Fibroblast of skin of right biceps (primary cell): ENCODE measurements at regions not wholly inside any gene's neighbourhood (a gene's known extent, or its start where the extent isn't known, plus 50 kb on each side); places are given as distances from the start of the nearest gene placed in this dataset.
"Not testable (repeated sequence)": the region's sequence is repeated elsewhere in the genome, so short reads cannot be mapped to it uniquely, and the experiment has no call there.

Experiments
- DNase-seq: peaks from one replicate; pipeline ENCODE4 v3.0.0-alpha.2; 2013

DNA sequence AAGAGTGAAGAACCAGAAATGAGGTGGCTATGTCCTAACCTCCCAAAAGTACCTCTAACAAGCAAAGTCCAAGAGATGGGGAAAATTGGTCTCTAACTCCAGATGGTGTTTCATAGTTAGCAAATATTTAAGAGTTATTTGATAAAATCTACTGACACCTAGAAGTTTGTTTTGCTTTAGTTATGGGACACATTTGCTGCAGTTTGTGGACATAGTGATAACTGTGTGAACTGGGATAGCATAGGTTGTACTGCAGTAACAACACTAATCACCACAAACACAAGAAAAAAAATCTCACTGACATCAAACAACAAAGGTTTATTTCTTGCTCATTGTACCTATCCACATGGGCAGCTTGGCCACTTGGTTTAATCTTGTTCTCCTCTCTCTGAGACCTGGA, 965.0 kb upstream of the SPRY2 start:
- no peak for DNase-seq

DNA sequence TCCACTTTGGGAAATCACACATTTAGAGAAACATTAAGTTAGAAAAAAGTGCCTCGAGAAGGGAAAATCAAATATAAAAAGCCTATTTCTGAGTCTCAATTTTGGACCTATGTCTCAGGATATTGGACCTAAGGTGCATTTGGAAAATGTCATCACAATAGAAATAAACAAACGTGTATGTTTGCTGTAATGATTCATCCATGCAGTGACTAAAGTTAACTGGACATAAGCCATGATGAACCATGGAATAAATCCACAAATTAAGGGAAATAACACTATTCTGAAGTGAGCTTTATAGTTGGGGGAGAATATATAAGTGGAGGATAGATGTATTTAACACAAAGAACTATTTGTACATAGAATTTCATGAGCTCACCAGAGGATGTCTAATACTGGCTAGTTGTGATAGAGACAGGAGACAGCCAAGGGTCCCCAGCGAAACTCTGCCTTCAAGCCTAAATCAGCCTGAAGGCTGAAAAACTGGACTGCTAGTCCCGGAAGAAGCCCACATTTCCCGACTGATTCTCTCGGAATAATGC, 963.3 kb upstream of the SPRY2 start:
- DNase-seq: no peak

- no peak for DNase-seq
Measured at GRCh38 chr13:81302677-81303076, 961.8 kb upstream of the SPRY2 start.

- no peak for DNase-seq
Measured at GRCh38 chr13:81302125-81302524, 961.2 kb upstream of the SPRY2 start.

DNA sequence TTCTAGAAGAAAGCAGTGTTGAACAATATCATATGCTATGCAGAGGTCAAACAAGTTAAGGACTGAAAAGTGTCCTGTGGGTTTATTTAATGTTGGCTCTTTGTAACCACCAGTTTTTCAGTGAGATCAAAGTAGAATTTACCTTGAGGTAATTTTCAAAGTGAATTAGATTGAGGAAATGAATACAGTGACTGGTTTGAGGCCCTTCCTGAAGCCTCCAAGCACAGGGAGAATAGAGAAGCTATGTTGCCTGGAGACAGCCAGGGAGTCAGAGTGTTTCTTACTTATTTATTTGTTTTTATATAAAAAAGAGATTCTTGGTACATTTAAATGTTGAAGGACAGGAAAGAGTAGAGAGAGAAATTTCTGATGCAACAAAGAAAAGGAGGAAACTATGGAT, 954.3 kb upstream of the SPRY2 start:
- no peak for DNase-seq

DNA sequence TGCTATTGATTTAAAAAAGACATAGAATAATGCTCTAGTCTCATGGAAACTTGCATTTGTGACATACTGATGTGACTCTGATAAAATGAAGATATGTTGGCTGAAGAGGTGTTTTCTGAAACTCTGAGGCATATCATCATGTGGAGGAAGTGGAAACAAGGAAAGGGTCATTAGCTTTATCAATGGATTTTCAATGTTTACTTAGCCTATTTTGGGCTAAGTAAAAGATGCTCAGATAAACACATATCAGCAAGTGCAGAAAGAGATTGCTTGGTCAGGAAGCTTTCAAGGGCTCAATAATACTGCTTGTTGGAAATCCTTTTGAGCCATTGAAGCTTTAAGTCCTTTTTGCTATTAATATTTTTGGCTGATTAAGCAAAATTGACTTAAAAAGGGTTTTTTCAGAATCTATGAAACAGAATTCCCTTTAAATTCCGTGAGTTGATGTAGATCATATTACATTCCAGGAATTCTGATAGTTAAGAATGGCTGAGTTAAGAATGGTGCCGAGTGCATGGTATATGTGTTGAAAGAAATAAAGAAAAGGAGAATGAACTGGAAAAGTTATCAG, 952.8 kb upstream of the SPRY2 start:
- no peak for DNase-seq

DNA sequence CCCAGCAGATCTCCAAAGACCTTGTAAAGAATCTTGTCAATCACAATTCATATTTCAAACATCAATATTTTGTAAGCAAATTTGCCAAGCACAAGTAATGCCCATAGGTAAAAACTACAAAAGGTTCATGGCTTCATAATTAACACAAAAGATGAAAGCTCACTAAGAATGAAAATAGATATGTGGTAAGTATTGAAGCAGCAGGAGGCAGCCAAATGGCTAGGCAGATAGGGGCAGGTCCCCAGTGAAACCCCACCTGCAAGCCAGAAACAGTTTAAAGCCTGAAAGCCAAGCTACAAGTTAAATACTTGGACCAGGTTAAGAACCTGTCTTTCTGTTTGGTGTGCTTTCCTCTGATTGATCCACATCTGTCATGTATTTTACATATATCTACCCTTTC, 942.6 kb upstream of the SPRY2 start:
- DNase-seq: no peak

- no peak for DNase-seq
Measured at GRCh38 chr13:81283062-81283461, 942.1 kb upstream of the SPRY2 start.

- no peak for DNase-seq
Measured at GRCh38 chr13:81275666-81276258, 934.8 kb upstream of the SPRY2 start.

- no peak for DNase-seq
Measured at GRCh38 chr13:81247711-81248110, 906.8 kb upstream of the SPRY2 start.

DNA sequence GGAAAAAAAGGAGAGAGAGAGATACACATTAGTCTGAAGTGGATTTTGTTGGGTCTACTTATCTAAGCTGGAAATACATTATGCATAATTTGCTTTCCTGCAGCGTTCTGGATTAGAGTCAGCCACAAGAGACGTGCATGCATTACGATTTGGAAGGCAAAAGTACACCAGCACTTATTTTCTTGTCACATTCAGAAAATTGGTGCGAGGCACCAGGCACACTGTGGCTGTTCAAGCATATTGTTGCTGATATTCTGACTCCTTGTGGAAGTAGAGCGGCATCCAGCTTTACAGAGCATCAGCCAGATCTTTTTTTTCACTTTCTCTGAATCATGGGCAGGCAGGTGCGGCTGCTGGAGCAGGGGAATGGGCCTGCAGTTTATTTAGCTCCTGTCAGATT, 905.6 kb upstream of the SPRY2 start:
- DNase-seq: no peak

DNA sequence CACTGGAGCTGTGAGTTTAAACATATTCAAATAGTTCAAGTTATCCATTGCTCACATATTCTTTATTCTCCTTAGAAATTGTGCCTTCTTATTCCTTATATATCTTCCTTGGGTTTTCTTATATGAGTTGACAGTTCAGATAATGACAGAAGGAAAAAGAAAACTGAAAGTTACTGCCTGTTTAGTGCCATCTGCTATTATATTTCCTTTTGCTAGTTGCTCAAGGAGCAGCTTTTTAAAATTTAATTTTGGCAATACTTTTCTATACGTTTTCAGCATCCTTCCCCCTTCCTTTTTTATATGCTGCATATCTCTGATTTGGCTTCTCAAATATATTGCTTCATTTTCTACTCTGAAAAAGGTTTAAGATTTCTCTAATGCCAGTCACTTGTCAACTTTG, 903.1 kb upstream of the SPRY2 start:
- DNase-seq: no peak

DNA sequence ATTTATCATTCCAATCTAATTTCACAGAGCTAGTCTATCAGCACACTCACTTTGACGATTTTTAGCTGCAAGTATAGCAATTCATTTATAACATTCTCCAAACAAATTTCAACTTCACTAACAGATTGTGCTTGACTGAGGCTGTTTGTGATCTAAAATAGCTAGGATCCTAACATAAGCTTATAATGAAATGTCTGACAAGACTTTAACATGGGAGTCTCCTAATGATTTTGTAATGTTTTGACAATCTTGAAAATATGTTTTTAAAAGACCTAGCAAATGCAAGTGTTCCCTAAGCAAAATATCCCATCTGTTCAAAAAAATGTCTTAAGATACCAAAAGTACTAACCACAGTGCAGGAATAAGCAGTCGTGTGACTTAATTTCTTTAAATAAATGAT, 889.5 kb upstream of the SPRY2 start:
- no peak for DNase-seq

GRCh38 chr13:81226830-81227229, 885.9 kb upstream of the SPRY2 start:
- DNase-seq: not testable (repeated sequence)

DNA sequence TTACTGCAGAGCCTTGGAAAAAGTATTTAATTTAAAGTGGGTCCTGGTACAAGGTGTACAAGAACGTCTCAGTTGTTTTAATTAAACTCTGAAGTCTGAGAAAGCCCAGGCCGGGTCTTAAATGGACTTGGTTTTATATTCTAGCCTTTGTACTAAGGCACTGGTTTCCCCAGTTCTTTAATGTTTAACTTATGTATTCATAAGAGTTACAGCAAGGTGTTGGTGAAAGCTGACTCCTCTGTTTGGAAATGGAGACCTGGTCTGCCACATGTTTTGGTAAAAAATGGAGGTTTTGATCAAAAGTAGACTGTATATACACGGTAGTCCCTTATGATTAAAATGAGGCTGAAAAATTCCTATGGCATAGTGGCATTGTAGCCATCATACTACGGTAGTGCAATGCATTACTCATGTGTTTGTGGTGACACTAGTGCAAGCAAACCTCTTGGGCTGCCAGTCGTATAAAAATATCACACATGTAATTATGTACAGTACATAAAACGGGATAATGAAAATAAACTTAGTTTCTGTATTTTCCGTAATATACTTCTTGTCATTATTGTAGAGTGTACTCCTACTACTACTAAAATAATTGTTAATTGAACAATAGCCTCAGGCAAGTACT, 883.4 kb upstream of the SPRY2 start:
- DNase-seq: no peak

DNA sequence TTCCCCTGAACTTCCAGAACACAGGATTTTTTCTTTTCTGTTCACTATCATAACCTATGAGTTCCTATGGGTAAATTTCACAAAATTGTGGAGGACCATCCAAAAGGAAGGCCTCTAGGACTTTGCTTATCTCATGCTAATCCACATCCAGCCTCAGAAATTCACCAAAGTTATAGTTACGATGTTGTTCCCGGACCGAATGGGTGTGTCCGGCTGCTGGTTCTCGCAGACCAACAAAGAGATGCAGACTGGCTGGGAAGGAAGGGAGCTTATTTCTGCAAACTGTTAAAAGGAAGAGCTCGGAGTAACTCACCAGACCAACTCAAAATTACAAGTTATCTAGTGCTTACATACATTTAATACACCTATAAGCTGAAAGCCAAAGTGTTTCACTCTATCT, 882.9 kb upstream of the SPRY2 start:
- no peak for DNase-seq

DNA sequence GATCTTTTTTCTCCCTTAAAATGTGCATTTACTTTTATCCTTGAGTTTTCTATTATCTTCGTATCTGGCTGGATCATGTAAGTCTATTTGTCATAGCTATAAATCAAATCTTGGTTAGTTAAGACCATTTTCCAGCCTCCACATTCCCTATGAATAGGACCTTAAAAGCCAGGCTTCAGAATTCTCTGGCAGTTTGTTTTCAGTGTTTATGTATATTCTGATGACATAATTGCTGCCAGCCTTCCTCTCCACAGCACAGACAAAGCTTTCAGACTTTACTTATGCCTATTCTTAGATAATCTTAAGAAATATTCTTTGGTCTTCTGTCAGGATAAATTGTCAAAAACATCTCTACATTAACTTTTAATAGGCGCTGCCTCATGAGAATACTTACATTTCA, 870.8 kb upstream of the SPRY2 start:
- DNase-seq: no peak

DNA sequence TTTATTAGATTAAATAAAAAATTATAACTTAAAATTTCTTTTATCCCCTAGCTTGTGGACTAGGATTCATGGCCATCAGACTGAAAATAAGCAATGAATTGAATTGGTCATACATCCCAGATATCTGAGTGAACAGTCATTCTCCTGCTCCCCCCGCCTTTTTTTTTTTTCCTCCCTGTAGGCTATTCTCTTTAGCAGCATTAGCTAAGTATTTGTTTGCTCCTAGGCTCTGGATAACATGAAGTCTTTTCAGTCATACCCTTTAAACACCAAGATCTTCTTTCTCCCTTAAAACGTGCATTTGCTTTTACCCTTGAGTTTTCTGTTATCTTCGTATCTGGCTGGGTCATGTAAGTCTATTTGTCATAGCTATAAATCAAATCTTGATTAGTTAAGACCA, 866.7 kb upstream of the SPRY2 start:
- no peak for DNase-seq

- DNase-seq: no peak
Measured at GRCh38 chr13:81207231-81207630, 866.3 kb upstream of the SPRY2 start.

DNA sequence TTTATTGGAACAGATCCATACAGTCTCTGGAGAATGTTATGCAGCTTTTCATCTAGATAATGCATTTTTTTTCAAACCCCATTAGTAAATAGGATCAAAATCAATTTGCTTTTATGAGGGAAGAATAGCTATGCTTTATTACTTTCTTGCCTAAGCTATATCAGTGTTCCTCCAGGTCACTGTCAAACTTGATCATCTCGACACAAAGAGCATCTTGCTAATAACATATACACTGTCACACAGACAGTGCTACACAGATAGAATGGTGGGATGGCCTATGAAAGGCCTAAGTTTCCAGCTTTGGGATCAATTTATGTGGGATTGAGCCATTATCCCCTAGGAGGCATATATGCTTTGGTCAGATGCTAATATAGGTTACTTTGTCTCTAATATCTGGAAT, 862.9 kb upstream of the SPRY2 start:
- no peak for DNase-seq

DNA sequence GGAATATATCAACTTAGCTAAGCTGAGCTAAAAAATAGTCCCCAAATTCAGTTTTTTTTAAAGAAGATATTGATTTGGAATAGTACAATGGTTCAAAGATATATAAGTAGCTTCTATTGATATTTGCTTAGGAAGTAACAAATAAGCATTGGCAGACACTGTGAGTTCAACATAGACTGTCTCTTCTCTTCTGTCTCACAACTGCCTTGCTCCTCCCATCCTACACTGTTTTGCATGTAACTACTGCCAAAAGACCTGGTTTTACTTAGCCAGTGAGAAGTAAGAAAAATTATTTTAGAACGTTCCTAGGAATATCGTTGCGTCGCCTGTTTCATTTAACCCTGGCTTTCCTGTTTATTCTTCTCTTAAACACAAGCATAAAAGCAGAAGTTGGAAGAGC, 859.0 kb upstream of the SPRY2 start:
- no peak for DNase-seq

DNA sequence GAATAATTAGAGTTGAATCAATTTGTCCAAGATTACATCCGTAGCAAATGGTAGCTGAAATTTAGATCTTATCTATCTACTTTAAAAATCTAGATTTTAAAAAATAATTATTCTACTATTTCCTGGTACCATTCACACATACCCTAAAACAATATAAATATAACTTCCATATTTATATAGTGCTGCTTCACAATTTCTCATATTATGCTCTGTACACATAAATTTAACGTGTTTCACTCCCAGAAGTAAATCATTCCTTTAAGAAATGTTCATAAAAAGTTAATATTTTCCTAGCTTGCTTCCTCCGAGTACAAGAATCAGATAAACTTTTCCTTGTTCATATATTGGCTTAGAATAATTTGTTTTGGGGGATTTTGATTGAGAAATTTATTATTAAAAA, 857.0 kb upstream of the SPRY2 start:
- DNase-seq: no peak

DNA sequence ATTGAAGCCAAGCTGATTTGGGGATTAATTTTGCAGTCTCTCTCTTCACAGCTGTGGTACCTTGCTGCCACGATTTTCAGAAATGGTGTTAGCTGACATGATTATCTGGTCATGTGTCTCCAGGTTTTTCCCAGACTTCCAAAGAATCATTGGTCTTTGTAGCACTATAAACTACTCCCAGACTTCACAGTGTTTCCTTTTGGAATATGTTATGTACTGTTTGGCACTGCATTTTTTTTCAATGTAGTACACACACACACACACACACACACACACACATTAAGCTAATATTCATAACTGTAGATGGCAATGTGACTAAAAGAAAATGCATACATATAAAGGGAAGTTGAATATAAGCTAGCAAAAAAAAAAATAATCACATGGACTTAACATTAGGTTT, 856.6 kb upstream of the SPRY2 start:
- no peak for DNase-seq

GRCh38 chr13:81194362-81194761, 853.4 kb upstream of the SPRY2 start:
- DNase-seq: no peak
